ENCODE measurements at regions not wholly inside any gene's neighbourhood (a gene's known extent, or its start where the extent isn't known, plus 50 kb on each side); places are given as distances from the start of the nearest gene placed in this dataset.

DNA sequence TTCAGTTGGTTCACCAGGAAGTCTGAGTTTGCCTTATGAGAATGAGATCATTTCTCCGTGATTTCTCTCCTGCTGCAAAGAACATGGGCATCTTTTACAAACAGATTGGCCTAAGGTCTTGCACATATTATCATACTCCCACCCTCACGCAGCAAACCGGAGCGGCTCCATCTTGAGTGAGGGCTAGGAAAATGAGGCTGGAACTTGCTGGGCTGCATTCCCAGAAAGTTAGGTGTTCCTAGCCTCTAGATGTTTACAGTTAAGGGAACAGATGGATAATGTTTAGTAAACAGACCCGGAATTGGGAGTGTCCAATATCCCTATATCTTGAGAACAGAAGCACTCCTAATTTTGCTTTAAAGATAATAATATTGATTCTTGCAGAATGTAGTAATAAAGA lies 247.9 kb upstream of the VCX3A start:
- no peak for DNase-seq (ENCODE audit: low spot score)
- TF ChIP-seq, protein P1, sequence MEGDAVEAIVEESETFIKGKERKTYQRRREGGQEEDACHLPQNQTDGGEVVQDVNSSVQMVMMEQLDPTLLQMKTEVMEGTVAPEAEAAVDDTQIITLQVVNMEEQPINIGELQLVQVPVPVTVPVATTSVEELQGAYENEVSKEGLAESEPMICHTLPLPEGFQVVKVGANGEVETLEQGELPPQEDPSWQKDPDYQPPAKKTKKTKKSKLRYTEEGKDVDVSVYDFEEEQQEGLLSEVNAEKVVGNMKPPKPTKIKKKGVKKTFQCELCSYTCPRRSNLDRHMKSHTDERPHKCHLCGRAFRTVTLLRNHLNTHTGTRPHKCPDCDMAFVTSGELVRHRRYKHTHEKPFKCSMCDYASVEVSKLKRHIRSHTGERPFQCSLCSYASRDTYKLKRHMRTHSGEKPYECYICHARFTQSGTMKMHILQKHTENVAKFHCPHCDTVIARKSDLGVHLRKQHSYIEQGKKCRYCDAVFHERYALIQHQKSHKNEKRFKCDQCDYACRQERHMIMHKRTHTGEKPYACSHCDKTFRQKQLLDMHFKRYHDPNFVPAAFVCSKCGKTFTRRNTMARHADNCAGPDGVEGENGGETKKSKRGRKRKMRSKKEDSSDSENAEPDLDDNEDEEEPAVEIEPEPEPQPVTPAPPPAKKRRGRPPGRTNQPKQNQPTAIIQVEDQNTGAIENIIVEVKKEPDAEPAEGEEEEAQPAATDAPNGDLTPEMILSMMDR (IDR thresholded peaks at IDR 0.05; ENCODE audit: extremely low read depth, insufficient read depth, missing control alignments), result no peak
- in situ Hi-C loops (cut with MboI; ENCODE audit: low pct_unique_long_range_greater_than_20kb, low sequenced_read_pairs, unreplicated experiment), result no loop called here

DNA sequence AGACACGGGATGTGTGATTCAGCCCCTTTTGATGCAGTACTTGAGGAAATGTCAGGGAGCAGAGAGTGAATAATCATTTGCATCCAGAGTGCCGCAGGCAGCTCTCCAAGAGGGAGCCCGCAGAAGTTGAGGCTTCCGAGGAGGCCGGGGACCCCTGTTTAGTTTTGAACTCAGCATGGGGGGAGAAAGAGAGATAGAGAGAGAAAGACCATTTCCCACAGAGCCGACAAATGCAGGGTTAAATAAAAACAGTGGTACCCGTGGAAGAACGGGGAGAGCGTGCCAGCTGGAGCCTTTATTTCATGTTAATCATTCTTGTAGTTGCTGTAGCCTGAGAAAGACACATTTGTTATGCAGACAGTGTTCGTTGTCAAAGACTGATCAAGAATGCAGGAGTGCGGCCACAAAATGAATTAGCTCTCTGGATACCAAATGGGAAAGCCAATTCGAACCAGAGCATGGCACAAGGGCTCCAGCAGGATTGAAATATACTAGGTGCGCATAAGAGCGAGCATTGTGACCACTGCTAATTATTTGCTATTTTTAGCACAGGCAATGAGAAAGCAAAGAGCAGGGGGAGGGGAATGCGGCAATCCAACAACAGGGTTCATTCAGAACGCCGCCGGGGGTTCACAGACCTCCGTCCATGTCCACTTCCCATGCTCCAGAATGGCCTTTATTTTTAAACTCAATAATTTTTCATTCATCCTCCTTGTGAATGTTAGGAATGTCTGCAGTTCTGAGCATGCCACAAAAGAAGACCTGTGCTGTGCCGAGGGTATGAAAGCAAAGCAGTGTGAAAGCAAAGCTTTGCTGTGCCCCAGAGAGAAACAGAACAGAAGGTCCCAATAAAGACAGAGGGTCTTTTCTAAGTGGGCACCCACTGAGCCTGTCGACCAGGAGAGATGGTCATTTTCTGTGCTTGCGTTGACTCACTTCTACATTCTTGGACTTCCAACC lies 243.9 kb upstream of the VCX3A start:
- TF ChIP-seq, protein P1 (IDR thresholded peaks at IDR 0.05; ENCODE audit: extremely low read depth, insufficient read depth, missing control alignments), result no peak
- in situ Hi-C loops (cut with MboI; ENCODE audit: low pct_unique_long_range_greater_than_20kb, low sequenced_read_pairs, unreplicated experiment), result no loop called here
- no peak for DNase-seq (ENCODE audit: low spot score)

DNA sequence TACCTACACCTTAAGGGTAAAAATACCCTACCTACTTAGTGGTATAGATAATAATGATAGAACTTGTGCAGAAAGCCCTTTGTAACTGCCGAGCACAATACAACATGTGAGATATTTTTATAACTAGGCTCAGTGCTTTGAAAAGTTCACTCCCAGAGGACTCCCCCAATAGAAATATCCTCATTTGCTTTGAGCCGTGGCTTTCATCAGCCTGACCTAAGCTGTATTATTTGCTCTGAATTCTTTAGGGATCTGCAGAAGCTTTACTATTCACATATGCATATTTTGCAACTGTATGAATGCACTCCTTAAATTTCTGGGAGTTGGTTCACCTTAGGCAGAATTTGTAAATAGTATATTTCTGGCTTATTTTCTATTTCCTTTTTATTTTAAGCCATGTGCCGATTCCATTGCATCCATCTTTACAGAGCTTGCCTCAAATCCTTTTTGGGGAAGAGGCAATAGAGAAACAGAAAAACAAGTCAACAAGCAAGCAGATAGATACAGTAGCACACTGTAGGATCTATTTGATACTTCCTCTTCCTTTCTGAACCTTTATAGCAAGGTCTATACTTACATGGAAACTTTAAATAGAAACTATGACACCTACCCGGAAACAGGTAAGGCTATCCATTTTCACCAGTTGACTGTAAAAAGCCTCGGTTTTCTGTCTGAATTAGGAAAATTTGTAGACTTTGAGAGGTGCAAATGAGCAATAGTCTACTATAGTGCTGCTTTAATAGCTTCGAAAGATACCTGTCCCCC lies 242.5 kb upstream of the VCX3A start:
- in situ Hi-C loops (cut with MboI; ENCODE audit: low pct_unique_long_range_greater_than_20kb, low sequenced_read_pairs, unreplicated experiment), result no loop called here
- DNase-seq (ENCODE audit: low spot score), result no peak
- TF ChIP-seq, protein P1 (IDR thresholded peaks at IDR 0.05; ENCODE audit: extremely low read depth, insufficient read depth, missing control alignments), result no peak

DNA sequence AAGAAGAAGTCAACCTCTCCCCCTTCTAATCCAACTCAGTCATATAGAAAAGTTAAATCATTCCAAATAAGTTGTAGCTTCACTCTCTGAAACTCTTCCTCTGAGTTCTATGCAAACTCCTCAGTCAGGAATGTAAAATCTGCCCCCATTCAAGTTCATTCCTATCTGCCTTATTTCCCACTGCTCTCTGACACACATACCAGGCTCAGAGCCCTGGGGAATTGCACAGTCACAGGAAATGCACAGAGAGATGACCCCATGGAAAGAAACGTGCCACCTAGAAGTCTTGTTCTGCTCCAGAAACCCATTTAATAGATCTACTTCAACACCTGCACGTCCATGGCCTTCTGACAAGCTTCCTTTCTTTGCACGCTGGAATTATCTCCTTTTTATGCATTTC lies 236.0 kb upstream of the VCX3A start:
- no peak for DNase-seq (ENCODE audit: low spot score)
- in situ Hi-C loops (cut with MboI; ENCODE audit: low pct_unique_long_range_greater_than_20kb, low sequenced_read_pairs, unreplicated experiment), result no loop called here
- TF ChIP-seq, protein P1 (IDR thresholded peaks at IDR 0.05; ENCODE audit: extremely low read depth, insufficient read depth, missing control alignments), result no peak

DNA sequence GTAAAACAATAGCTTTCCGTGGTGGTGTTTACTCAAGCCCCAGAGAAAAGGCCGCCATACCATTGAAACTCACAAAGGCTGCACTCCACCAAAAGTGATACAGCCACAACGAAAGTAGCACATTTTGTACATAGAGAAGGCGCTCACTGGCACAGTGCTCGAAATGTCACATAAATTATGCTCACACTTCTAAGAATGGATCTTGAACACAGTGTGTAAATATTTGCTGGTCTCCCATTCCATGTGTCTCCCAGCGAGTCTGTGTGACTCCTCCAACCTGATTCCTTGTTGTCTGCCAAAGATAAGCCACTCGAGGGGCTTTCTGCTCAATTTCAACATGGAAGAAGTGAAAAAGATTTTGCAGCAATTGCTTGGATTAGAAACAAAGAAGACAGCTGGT lies 234.0 kb upstream of the VCX3A start:
- TF ChIP-seq, protein P1 (IDR thresholded peaks at IDR 0.05; ENCODE audit: extremely low read depth, insufficient read depth, missing control alignments), result no peak
- no peak for DNase-seq (ENCODE audit: low spot score)
- in situ Hi-C loops (cut with MboI; ENCODE audit: low pct_unique_long_range_greater_than_20kb, low sequenced_read_pairs, unreplicated experiment), result no loop called here

DNA sequence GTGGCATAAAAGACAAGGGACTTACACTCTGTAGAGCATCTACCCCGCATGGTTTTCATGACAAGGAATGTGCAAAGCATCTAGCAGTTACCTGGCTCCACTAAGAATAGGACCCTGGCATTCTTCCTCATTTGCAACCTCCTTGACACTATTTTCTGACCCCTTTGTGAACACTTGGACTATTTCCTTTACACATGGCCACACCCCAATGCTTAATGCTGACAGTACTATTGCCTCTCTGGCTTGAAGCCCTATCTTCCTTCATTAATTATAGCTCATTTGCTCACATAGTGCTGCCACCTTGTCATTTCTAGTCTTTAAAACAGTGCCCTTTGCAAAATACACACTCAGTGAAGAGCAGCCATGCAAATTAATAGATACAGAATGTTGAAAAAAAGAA lies 226.3 kb upstream of the VCX3A start:
- DNase-seq (ENCODE audit: low spot score), result no peak
- in situ Hi-C loops (cut with MboI; ENCODE audit: low pct_unique_long_range_greater_than_20kb, low sequenced_read_pairs, unreplicated experiment), result no loop called here
- TF ChIP-seq, protein P1 (IDR thresholded peaks at IDR 0.05; ENCODE audit: extremely low read depth, insufficient read depth, missing control alignments), result no peak

Data from GM13977 (cell line).